Breast epithelium (tissue), 3 donors: ENCODE measurements at regions not wholly inside any gene's neighbourhood (a gene's known extent, or its start where the extent isn't known, plus 50 kb on each side); places are given as distances from the start of the nearest gene placed in this dataset.

Source experiments
- CTCF ChIP-seq, 3 donors: fragments of 450-650 bp; IDR thresholded peaks; one replicate each; pipeline ENCODE4 v1.5.1; 2016 to 2017; ENCODE audit warnings: antibody characterized with exemption in 3 of 3, mild to moderate bottlenecking in 3 of 3, moderate library complexity in 3 of 3
- POLR2A ChIP-seq: fragments of 450-650 bp; IDR thresholded peaks from one replicate; pipeline ENCODE4 v1.6.1; 2016; ENCODE audit warnings: antibody characterized with exemption, mild to moderate bottlenecking, moderate library complexity

- no peak for TF ChIP-seq CTCF (IDR thresholded peaks at IDR 0.05)
- no peak for TF ChIP-seq POLR2A
Observed at GRCh38 chr9:16082796-16083195, 530.0 kb downstream of the CCDC171 start.
